Cardiac septum (tissue), 1 donor: ENCODE measurements at regions not wholly inside any gene's neighbourhood (a gene's known extent, or its start where the extent isn't known, plus 50 kb on each side); places are given as distances from the start of the nearest gene placed in this dataset.

ENCODE experiments used
- DNase-seq: peaks from one replicate; pipeline ENCODE4 v3.0.0-alpha.2; 2020; ENCODE audit warnings: low spot score
- intact Hi-C: fragments of 100-400 bp; cut with DNase I; formaldehyde crosslinking; loops from one replicate; pipeline ENCODE4 v1.14.0; 2022
- donor health status: DM: no; HTN: no; CAD: no.

DNA sequence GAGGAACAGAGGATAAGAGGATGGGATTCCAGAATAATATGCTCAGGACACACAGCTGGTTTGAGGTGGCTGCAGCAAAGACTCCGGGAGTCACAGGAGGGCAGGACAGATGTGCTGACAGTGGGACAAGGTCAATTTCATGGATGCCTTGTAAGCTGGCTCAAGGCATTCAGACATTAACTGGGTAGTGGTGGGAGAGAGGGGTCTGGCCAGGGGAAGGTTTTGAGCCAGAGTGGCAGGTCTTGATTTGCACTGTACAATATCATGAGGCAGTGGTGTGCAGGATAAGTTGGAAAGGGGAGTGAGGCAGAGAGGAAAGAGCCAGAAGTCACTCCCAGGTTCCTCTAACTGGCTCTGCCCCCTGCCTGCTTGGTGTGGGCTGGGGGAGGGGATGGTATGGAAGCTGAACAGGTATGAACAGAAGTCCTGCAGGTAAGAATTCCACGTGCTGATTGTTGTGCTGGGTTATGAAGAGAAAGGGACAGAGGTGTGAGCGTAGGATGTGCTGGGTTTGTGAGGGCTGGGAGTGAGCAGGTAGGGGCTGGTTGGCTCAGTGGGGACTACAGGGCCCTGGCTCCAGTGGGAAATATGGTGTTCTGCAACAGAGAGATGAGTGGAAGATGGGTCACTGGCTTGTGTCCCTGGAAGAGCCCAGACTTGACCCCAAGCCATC is 141.7 kb upstream of the COPS8 start:
- no peak for DNase-seq
- intact Hi-C loops, result no loop called here

DNA sequence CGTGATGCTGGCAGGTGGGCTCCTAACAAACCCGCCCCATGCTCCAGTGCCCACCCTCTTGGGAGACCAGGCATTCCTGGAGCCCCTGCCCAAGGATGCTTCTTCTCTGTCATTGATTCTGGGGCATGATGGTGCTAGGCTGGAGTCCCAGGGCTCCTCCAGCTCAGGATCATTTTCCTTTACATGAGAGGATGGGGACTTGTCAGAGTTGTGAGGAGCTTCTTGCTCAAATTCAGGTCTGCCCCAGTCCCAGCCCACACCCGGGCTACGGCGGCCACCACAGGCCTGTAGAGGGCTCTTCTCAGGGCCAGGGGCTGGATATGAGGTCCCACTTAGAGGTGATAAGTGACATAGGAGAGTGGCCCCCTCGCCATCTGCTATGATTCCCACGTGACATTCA is 141.1 kb upstream of the COPS8 start:
- DNase-seq, result no peak
- intact Hi-C loops, result no loop called here

DNA sequence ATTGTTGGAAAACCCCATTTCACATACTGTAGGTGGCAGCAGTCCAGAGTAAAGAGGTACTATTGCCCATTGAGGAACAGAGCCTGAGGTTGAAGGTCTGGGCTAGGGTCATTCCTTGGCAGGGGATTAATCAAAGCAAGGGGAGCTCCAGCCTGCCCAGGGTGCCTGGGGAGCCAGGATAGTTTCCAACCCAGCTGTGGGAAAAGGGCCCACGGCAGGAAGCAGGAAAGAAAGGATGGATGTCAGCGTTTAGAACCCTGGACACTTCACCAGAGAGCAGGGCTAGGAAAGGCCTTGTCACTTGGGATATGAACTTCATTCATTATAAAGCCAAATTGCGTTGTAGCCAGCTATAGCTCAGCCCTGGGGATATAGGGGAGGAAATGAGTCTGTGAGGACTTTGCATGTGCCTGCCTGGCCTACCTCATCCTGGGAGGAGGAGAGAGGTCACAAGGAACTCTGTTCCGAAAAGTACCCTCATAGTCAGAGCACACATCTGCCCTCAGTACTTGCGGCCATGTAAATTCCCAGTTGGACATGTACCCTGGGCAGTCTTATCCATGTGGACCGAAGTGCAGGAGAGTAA is 140.2 kb upstream of the COPS8 start:
- intact Hi-C loops, result no loop called here
- no peak for DNase-seq

DNA sequence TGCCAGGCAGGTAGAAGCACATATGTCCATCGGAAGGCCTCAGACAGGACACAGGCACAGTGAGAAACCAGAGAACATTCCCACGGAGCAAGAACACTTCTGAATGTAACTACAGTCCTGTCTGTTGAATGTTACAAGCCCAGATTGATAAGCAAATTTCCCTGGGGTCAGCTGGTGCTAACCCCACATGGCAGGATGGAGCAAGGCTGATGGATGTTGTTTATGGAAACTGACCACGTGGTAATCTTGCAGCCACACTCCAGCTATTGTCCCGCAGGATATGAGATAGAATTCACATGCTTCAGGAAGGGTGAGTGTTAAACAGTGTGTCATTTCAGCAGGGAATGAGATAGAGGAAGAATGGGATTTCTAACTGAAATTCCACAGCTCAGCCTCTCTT is 138.8 kb upstream of the COPS8 start:
- intact Hi-C loops, result no loop called here
- no peak for DNase-seq

DNA sequence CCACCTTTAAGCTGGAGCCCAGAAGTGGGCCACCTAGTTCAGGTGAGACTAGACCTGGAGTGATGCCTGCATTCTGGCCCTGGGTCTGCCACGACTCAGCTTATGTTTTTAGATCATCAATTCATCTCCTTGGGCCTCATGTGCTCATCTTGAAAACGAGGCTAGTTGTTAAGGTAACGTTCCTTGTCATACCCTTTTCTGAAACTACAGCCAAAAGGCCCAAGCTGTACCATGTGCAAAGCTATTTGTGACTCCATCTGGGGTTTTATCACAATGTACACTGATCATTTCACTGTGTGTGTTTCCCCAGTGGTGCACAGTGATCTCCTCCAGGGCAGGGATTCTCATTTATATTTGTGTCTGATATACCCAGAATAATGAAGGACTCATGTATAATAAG is 138.4 kb upstream of the COPS8 start:
- DNase-seq, result no peak

DNA sequence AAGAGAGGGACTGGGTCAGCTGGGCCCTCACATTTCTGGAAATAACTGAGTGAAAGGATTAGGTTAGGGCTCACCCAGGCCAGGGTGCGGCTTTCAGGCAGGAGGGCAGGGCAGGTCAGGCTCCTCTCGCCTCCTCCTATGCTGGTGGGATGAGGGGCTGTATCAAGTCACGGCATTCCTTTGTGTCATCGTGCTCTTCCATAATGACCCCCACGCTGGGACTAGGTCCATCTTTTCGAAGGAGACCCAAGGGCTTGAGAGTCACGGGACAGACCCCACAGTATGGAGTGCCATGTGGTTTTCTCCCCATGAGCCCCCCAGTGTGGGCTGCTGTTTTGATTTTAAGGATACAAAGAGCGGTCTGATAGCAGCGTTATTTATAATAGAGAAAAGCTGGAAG is 137.8 kb upstream of the COPS8 start:
- no peak for DNase-seq
- intact Hi-C loops, result no loop called here

More for the DNA sequence above, 138.4 kb upstream of the COPS8 start:
- intact Hi-C loops, result no loop called here

DNA sequence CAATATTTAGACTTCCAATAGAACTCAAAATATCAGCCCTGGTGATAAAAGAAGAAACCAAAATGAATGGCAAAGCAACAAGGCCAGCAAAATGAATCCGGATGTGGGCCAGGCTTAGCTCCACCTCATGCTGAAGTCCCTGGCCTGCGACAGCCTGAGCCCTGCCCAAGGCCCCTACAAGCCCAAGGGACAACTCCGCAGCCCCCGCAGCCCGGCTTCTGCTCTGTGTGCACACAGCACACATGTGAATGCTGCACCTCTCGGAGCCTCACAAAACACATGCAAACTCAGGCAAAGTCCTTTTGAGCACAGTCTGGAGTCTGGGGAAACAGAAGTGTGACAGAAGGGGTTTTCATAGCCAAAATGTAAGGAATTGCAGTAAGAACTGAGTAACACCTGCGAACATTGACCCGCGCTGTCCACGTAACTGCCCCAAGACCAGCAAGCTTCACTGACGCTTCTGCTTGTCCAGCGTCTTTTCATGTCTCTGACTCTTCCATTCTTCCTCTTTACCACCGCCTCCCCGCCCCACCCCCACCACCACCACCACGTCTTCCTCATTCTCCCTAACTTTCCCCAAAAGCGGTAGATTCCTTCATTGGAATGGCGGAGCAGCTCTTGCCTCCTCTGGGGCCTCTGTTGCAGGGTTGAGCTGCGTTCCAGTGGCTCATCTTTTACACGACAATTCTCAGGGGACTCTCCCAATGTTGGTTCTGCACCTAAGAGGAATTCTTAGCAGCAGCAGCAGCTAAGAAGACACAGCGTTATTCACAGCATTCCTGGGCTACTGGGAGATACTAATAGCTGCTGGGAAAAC is 136.4 kb upstream of the COPS8 start:
- DNase-seq, result no peak

DNA sequence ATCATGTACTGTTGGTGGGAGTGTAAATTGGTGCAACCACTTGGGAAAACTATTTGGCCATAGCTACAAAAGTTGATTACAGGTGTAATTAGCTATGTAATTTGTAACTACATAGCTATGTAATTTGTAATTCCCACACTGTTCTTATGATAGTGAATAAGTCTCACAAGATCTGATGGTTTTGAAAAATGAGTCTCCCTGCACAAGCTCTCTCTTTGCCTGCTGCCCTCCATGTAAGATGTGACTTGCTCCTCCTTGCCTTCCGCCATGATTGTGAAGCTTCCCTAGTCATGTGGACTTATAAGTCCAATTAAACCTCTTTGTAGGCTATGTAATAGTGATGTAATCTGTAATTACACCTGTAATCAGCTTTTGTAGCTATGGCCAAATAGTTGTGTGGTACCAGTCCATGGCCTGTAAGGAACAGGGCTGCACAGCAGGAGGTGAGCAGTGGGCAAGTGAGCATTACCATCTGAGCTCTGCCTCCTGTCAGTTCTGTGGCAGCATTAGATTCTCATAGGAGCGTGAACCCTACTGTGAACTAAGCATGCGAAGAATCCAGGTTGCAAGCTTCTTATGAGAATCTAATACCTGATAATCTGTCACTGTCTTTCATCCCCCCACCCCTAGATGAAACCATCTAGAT is 133.7 kb upstream of the COPS8 start:
- DNase-seq, result no peak
- intact Hi-C loops, result no loop called here

More for the DNA sequence above, 136.4 kb upstream of the COPS8 start:
- intact Hi-C loops, result no loop called here

DNA sequence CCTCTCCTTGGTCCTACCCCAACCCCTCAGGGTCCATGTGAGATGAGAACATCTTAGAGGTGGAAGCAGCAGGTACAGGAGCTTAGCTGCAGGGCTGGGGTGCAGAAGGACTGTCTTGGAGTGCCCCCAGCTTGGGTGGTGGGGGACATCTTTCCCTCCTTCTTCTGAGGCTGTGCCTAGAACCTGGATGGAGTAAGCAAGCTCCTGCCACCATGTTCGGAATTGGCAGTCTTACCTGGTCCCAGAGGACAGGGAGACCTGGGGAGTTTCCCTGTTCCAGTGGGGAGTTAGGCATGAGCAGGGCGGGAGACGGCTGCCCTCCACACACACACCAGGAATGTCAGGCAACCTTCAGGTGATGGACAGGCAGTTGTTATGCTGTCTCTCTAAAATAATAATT is 131.0 kb upstream of the COPS8 start:
- intact Hi-C loops, result no loop called here
- DNase-seq, result no peak

DNA sequence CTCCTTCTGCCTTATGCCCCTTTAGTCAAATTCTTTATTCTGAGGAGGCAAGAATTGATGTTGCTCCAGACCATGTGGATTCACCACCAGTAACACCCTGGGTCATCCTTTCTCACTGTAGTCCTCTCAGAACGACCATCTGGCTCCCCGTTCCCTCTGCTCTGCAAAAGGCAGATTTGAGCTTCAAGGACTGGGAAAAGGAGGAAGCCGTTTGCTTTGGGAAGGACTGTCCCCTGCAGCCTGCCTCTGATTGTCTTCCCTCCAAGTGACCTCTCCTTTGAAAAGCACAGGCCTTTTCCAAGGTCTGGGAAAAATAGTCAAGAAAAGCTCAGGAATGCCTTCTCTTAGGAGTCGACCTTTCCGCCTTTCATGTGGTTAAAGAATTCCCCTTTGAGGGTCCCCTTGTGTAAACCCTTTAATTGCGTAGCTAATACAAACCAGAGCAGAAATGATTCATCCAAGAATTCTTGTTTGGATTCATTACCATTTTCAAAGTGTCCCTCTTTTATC is 130.1 kb upstream of the COPS8 start:
- no peak for DNase-seq
- intact Hi-C loops, result no loop called here

DNA sequence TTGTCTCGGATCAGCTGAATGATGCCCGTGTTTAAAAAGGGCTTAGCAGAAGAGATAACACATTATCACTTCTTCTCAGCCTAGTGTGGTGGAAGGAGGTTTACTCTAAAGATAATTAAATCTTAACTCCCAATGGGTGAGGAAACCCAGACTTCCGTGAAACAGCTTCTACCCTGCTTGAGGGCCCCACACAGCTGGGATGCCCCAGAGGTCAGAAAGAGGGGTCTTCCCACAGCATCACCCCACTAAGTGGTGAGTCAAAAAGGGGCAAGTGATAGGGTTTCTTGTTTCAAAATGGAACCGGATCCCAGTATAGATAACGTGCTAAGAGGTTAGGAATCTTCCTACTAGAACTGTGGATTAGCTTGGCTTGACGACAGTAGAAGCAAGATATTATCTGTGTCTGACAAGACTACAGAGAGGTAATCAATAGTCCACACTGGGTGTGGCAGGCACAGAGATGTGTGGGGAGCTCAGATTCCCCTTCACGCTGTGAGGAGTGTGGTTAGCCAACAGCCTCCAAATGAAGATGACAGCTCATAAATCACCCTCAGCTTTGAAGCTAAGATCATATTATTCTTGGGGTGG is 129.6 kb upstream of the COPS8 start:
- peak; percentile 54 for DNase-seq
- intact Hi-C loops, result no loop called here

DNA sequence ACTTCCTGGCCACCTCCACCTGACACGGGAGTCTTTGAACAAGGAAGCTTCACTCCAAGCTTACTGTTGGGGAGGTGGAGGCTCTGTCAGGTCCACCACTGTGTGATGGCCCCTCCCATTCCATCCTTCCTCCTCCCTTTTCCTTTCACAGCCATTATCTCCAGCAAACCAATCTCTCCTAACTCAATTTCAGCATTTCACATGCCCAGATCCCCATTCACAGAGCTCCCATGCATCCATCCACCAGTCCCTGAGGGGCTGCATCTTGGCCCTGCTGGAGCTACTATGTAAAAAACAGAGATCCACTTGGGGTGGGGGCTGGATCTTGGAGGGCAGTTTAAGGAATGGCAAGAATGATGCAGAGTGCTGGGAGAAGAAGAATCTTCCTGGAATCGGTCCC is 129.0 kb upstream of the COPS8 start:
- peak; percentile 27 for DNase-seq
- intact Hi-C loops, result no loop called here

DNA sequence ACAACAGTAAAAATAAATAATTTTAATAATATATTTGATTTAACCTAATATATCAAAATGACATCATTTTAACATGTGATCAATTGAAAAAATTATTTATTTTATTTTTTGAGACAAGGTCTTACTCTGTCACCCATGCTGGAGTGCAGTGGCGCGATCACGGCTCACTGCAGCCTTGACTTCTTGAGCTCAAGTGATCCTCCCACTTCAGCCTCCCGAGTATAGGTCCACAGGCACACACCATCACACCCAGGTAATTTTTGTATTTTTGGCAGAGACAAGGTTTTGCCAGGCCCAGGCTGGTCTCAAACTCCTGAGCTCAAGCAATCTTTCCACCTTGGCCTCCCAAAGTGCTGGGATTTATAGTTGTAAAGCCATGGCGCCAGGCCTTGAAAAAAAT is 126.7 kb upstream of the COPS8 start:
- no peak for DNase-seq
- intact Hi-C loops, result no loop called here

DNA sequence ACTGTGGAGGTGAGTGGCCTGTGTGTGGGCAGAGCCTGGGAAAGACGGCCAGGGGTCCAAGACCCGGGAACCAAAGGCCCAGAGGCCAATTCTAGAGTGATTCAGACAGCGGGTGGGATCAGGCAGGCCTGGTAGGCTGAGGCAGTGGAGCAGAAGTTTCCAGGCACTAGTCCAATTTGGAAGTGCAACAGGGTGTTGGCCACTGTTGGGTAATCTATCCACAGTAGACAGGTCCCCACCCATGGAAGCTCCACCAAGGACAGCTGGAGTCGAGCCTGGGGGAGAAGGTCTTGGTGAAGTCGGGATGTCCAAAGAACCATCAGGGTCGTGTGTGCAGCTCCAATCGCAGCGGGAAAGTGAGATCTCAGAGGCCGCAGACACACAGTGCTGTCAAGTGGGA is 125.8 kb upstream of the COPS8 start:
- DNase-seq, result peak; percentile 68
- intact Hi-C loops, result no loop called here

DNA sequence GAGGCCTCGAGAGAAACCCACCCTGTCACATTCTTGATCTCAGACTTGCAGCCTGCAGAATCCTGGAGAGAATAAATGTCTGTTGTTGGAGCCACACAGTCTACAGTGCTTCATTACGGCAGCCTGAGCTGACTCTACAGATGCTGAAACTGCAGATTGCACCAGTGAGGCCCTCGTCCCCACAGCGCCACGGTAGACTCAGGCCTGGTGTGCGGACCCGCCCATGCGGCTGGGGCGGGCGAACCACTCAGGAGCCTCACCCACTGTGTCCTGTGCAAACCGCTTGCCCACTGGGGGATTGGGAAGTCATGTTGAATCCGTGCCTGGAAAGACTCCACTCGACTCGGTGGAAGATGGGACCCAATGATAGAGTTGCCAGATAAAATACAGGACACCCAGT is 125.2 kb upstream of the COPS8 start:
- intact Hi-C loops, result no loop called here
- DNase-seq, result no peak

DNA sequence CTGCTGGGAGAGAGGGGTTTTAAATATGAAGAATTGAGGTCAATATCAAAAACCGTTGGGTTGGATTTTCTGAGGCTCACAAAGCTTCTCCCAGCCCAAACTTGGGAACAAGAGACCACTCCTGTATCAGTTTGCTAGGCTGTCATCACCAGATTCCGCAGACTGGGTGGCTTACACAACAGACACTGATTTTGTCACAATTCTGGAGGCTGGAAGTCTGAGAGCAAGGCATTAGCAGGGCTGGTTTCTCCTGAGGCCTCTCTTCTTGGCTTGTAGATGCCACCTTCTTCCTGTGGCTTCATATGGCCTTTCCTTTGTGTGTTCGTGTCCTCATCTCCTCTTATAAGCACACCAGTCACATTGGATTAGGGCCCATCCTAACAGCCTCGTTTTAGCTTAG is 122.9 kb upstream of the COPS8 start:
- DNase-seq, result peak; percentile 6
- intact Hi-C loops, result no loop called here

DNA sequence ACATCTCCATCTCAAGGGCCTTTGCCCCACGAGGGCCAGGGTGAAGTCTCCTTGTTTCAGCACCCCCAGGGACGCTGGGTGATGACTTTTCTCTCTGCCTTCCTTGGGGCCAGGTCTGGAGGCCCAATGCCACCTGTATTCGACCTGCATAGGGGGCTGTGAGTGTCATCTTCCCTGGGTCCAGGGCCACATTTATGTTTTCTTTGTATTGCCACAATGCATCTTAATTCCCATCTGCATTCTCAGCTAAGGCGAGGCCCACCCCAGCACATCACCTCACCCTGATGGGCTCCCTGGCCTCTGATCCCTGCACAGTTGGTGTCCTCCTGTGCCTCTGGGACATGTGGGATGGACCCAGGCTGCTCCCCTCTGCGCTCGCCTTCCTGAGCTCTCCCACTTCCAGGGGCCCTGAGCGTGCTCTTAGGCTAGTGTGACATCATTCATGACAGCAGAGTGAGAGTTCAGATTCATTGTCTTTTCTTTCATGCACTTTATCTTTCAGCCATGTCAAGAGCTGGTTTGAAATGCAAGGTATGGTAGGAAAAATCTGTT is 122.0 kb upstream of the COPS8 start:
- intact Hi-C loops, result no loop called here
- peak; percentile 22 for DNase-seq

DNA sequence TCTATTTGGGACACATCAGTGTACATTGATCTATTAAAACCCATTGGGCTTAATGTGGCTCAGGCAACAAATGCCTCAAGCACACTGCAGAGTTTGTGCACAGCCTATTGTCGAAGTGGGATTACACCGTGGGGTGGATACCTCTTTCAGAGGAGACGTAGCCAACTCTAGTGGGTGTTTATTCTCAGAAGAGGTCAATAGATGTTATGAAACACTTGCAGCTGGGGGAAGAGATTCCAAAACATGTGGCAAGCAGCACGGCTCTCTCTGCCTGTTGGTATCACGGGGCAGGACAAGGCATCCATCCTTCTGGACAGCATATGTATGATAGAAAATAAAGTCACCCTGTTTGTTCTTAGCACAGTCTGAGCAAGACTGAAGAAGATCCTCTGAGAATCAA is 121.4 kb upstream of the COPS8 start:
- peak; percentile 15 for DNase-seq
- intact Hi-C loops, result no loop called here

DNA sequence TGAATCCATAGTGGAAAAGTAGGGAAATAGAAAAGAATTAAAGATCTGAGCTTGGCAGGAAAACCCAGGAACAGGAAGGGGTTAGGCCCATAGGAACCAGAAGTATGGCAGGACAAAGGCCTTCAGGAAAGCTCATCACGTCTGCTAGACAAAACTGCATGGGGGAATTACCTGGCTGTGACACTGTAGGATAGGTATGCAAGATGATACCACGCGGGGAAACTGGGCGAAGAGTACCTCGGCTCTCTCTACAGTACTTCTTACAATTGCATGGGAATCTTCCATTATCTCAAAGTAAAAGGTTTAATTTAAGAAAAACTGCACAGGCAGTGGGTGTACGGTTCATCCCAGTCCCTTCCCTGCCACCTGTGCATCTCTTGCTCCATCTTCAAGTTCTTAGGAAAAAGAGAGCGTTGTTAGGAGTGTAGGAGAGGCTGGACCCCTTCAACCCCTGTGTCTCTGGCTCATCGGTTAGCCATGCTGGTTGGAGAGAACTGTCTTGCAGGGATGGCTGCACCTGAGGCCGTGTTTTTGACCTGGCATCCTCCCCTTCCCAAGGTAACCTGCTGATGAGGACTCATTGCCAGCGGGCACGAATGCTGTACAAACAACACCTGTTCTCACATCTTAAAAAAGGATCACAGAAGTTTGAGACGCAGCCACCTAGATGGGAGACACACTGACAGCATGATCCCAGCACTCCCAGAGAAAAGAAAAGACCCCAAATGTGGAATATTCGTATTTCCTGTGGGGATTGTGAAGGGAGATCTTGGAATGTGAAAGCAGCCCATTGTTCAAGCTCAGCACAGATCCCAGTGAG is 120.5 kb upstream of the COPS8 start:
- no peak for DNase-seq
- intact Hi-C loops, result no loop called here
